Motor neuron (in vitro differentiated cells): ENCODE measurements at regions not wholly inside any gene's neighbourhood (a gene's known extent, or its start where the extent isn't known, plus 50 kb on each side); places are given as distances from the start of the nearest gene placed in this dataset.
A peak's percentile ranks its signal among the peaks of the same experiment; 100 is the strongest.
"Not testable (repeated sequence)": the region's sequence is repeated elsewhere in the genome, so short reads cannot be mapped to it uniquely, and the experiment has no call there.

Experiments
- ATAC-seq, 8 experiments: fragments of 200-7000 bp; cut with Tn5 transposase; replicated peaks in 6 of 8; 2 replicates each; pipeline ENCODE4 v1.8.0; 2021; ENCODE audit warnings: mild to moderate bottlenecking in 8 of 8, moderate library complexity in 8 of 8
- H3K27ac ChIP-seq, 2 donors: fragments of 250-450 bp; sonication (Bioruptor Pico); 2 replicates each; pipeline ENCODE4 v1.9.0; 2021; ENCODE audit warnings: antibody characterized with exemption in 2 of 2, mild to moderate bottlenecking in 2 of 2, moderate library complexity in 1 of 2
- H3K4me1 ChIP-seq, 2 donors: fragments of 250-450 bp; sonication (Bioruptor Pico); replicated peaks in 1 of 2; 2 replicates each; pipeline ENCODE4 v1.6.1; 2021; ENCODE audit warnings: antibody characterized with exemption in 2 of 2, mild to moderate bottlenecking in 2 of 2, moderate library complexity in 1 of 2
- H3K4me3 ChIP-seq, 5 donors: fragments of 250-450 bp; sonication (Bioruptor Pico); 2 replicates each; pipeline ENCODE4 v1.9.0; 2021; ENCODE audit warnings: antibody characterized with exemption in 5 of 5, mild to moderate bottlenecking in 5 of 5, moderate library complexity in 4 of 5
- WGBS, 10 experiments: fragments of 450-650 bp; shearing (Covaris generic); methylation state at CpG; one replicate each; pipeline ENCODE4 v1.0.0; 2022; 5-methylcytosine and 5-hydroxymethylcytosine counted together
- in situ Hi-C, 9 experiments: fragments of 400-800 bp; cut with MboI; loops; one replicate each; pipeline ENCODE4 v1.15.0; 2021; ENCODE audit warnings: low sequenced_read_pairs in 9 of 9, low pct_unique_long_range_greater_than_20kb in 2 of 9; ENCODE audit not compliant: unreplicated experiment in 9 of 9

- 54 to 100% (median 79%) methylated on average over 1 to 4 of the region's 4 CpGs; no CpG with 5 or more reads in 3 of the 10 experiments for whole genome bisulfite sequencing, 10 experiments
Observed at GRCh38 chr1:222196736-222197135, 351.2 kb downstream of the HHIPL2 start.

GRCh38 chr1:222196288-222196687 is 351.6 kb downstream of the HHIPL2 start:
- Histone ChIP-seq H3K27ac (no peak overlapping the region), H3K4me1 (no peaks in the 10 kb centered on the region), H3K4me3 (no peak overlapping the region)
- in situ Hi-C loops, result no loop called here
- peak in 2 of 8 experiments; percentile 60 to 76 for ATAC-seq

More at GRCh38 chr1:222196736-222197135, 351.2 kb downstream of the HHIPL2 start:
- Histone ChIP-seq H3K4me1 (no peaks in the 10 kb centered on the region), H3K27ac (no peak overlapping the region), H3K4me3 (no peak overlapping the region)
- in situ Hi-C loops, result no loop called here
- ATAC-seq, result no peak

GRCh38 chr1:222195857-222196256 is 352.0 kb downstream of the HHIPL2 start:
- in situ Hi-C loops, result no loop called here
- Histone ChIP-seq H3K4me3 (no peak overlapping the region), H3K27ac (no peak overlapping the region), H3K4me1 (no peaks in the 10 kb centered on the region)
- 13 to 94% (median 55%) methylated on average over 2 to 4 of the region's 4 CpGs for WGBS, 10 experiments
- ATAC-seq, result peak in 1 of 8 experiments; percentile 36

- ATAC-seq, result no peak
- 11 to 100% (median 70%) methylated on average over 1 of the region's 1 CpG; no CpG with 5 or more reads in 1 of the 10 experiments for WGBS, 10 experiments
- in situ Hi-C loops, result no loop called here
- Histone ChIP-seq H3K4me3 (no peak overlapping the region), H3K4me1 (peaks cover 13 to 15% of the 10 kb centered on the region in 2 donors), H3K27ac (no peak overlapping the region)
Observed at GRCh38 chr1:222189218-222189617, 358.7 kb downstream of the HHIPL2 start.

- peak in 5 of 8 experiments; percentile 16 to 68 (median 27) for ATAC-seq
- Histone ChIP-seq H3K4me1 (peaks cover 13 to 15% of the 10 kb centered on the region in 2 donors), H3K4me3 (no peak overlapping the region), H3K27ac (peak overlapping the region; percentile 19 to 23)
- WGBS, 10 experiments, result 30 to 100% (median 88%) methylated on average over 1 to 6 of the region's 6 CpGs; no CpG with 5 or more reads in 1 of the 10 experiments
- in situ Hi-C loops, result no loop called here
Observed at GRCh38 chr1:222187566-222188332, 360.2 kb downstream of the HHIPL2 start.

- no peak for ATAC-seq
- in situ Hi-C loops, result no loop called here
- no peak overlapping the region for H3K4me3 ChIP-seq
- no peak overlapping the region for H3K27ac ChIP-seq
- peaks cover 4 to 5% of the 10 kb centered on the region in 2 donors for H3K4me1 ChIP-seq
Observed at GRCh38 chr1:222182641-222183040, 365.3 kb downstream of the HHIPL2 start.

GRCh38 chr1:222181191-222181590 is 366.7 kb downstream of the HHIPL2 start:
- WGBS, 10 experiments, result 13 to 100% (median 71%) methylated on average over 1 of the region's 1 CpG; no CpG with 5 or more reads in 3 of the 10 experiments
- H3K4me1 ChIP-seq, result no peaks in the 10 kb centered on the region
- no peak overlapping the region for H3K4me3 ChIP-seq
- ATAC-seq, result no peak
- H3K27ac ChIP-seq, result no peak overlapping the region
- in situ Hi-C loops, result no loop called here

- H3K27ac ChIP-seq, ATAC-seq, H3K4me3 ChIP-seq, H3K4me1 ChIP-seq, in situ Hi-C loops: not testable (repeated sequence)
- 22 to 82% (median 79%) methylated on average over 1 to 4 of the region's 4 CpGs for WGBS, 10 experiments
Observed at GRCh38 chr1:222177496-222177895, 370.4 kb downstream of the HHIPL2 start.

- in situ Hi-C loops, result loop anchor here in 1 of 9 experiments (25.0 kb wide), 2 partner anchors 434 to 634 kb away; partner anchors contain the start of gene DUSP10
- peak in 6 of 8 experiments; percentile 50 to 80 (median 62) for ATAC-seq
- Histone ChIP-seq H3K4me3 (no peak overlapping the region), H3K4me1 (no peaks in the 10 kb centered on the region), H3K27ac (no peak overlapping the region)
- 31 to 96% (median 53%) methylated on average over 1 to 2 of the region's 2 CpGs; no CpG with 5 or more reads in 1 of the 10 experiments for WGBS, 10 experiments
Observed at GRCh38 chr1:222171005-222171404, 376.9 kb downstream of the HHIPL2 start.

- no peak overlapping the region for H3K4me3 ChIP-seq
- WGBS, 10 experiments, result 63 to 71% (median 67%) methylated on average over 1 of the region's 1 CpG; no CpG with 5 or more reads in 7 of the 10 experiments
- ATAC-seq, result no peak
- H3K27ac ChIP-seq, result no peak overlapping the region
- H3K4me1 ChIP-seq, result no peaks in the 10 kb centered on the region
- in situ Hi-C loops, result loop anchor here in 1 of 9 experiments (25.0 kb wide), 2 partner anchors 431 to 631 kb away; partner anchors contain the start of gene DUSP10
Observed at GRCh38 chr1:222168621-222169020, 379.3 kb downstream of the HHIPL2 start.

GRCh38 chr1:222167896-222168295 is 380.0 kb downstream of the HHIPL2 start:
- H3K4me1 ChIP-seq, result no peaks in the 10 kb centered on the region
- 0 to 100% (median 63%) methylated on average over 1 of the region's 1 CpG for WGBS, 10 experiments
- in situ Hi-C loops, result loop anchor here in 1 of 9 experiments (25.0 kb wide), 2 partner anchors 431 to 631 kb away; partner anchors contain the start of gene DUSP10
- H3K4me3 ChIP-seq, result no peak overlapping the region
- no peak overlapping the region for H3K27ac ChIP-seq
- ATAC-seq, result no peak

GRCh38 chr1:222167111-222167510 is 380.8 kb downstream of the HHIPL2 start:
- ATAC-seq, result peak in 3 of 8 experiments; percentile 46 to 55 (median 54)
- no peak overlapping the region for H3K4me3 ChIP-seq
- H3K4me1 ChIP-seq, result no peaks in the 10 kb centered on the region
- 6 to 89% (median 50%) methylated on average over 1 to 3 of the region's 3 CpGs; no CpG with 5 or more reads in 2 of the 10 experiments for WGBS, 10 experiments
- in situ Hi-C loops, result loop anchor here in 1 of 9 experiments (25.0 kb wide), 2 partner anchors 430 to 630 kb away; partner anchors contain the start of gene DUSP10
- H3K27ac ChIP-seq, result no peak overlapping the region

- no peak for ATAC-seq
- no peak overlapping the region for H3K4me3 ChIP-seq
- 38 to 91% (median 74%) methylated on average over 1 to 3 of the region's 3 CpGs for WGBS, 10 experiments
- no peaks in the 10 kb centered on the region for H3K4me1 ChIP-seq
- no peak overlapping the region for H3K27ac ChIP-seq
- in situ Hi-C loops, result loop anchor here in 1 of 9 experiments (25.0 kb wide), 2 partner anchors 428 to 628 kb away; partner anchors contain the start of gene DUSP10
Observed at GRCh38 chr1:222165629-222166028, 382.3 kb downstream of the HHIPL2 start.
